Fibroblast of the conjunctiva (primary cell): ENCODE measurements at regions not wholly inside any gene's neighbourhood (a gene's known extent, or its start where the extent isn't known, plus 50 kb on each side); places are given as distances from the start of the nearest gene placed in this dataset.
"Not testable (repeated sequence)": the region's sequence is repeated elsewhere in the genome, so short reads cannot be mapped to it uniquely, and the experiment has no call there.

ENCODE experiments used
- DNase-seq: peaks from one replicate; pipeline ENCODE4 v3.0.0-alpha.2; 2010; ENCODE audit warnings: low read depth

DNA sequence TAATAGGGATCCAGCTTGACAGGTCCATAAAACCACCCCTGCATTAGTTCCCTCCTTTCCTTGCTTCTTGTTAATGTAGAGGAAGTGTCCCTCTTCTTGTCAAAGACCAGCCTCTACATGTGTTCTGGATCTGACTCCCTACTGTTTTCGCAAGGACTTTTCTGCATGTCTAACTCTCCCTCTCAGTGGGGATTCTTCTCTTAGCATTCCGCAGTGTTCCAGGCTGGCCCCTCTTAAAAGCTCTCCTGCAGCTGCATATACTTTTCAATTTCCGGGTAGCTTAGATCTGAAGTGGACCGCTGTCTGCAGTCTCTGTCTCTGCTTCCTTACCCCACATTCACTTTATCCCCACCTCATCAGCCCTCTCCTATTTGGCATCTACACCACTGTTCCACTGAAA lies 96.1 kb upstream of the MAN1A1 start:
- DNase-seq: no peak

DNA sequence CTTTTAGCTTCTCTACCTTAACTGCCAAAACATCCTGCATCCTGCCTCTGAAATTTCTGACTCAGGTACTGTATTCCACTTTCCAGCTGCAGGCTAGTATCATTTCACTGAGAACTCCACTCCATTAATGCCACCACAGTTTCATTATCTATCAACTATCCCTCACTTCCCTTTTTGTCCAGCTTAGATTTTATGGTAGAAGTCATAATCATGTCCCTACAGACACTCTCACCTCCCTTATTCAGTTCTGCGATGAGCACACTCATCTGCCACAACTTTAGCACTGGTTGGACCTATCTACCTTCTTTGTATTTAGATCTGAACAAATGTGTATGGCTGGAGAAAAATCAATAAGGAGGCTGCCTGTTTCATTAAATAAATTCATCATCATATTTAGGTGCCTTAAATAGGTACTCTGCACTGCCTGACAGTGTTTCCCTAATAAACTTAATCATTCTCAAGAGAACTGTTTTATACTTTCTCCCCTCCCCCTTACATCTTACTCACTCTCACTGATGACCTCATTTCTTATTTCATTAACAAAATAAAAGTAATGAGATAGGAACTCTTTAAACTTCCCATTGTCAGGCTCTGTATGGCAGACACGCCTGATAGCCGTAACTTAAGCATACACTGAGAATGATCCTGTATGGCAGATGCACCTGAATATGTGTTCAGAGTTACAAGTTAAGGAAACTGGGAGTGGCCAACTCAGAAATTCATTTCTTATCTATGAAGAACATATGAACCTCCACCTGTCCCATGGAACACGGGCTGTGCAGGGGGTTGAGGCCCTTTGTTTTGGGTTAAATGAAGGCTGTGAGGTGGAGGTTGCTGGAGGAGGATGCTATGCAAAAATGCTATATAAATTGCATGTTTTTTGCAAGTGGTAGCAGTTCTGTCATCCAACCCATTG lies 95.3 kb upstream of the MAN1A1 start:
- DNase-seq: no peak

DNA sequence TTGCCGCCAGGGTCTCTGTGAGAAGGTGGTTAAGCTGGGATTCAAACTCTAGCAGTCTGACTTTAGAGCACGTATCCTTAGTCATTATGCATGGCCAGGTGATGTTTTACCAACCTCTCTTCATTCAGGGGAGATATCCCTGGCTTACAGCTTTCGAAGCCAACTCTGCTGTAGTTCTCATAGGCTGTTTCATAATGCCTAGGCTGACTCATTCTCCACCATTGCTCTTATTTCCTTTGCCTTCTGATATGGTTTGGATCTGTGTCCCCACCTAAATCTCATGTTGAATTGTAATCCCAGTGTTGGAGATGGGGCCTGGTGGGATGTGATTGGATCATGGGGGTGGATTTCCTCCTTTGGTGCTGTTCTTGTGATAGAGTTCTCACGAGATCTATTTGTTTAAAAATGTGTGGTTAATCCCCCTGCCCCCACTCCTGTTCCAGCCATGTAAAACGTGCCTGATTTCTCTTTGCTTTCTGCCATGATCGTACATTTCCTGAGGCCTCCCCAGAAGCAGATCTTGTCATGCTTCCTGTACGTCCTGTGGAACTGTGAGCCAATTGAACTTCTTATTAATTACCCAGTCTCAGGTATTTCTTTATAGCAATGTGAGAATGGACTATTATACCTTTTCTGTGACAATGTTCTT lies 94.6 kb upstream of the MAN1A1 start:
- DNase-seq: no peak

DNA sequence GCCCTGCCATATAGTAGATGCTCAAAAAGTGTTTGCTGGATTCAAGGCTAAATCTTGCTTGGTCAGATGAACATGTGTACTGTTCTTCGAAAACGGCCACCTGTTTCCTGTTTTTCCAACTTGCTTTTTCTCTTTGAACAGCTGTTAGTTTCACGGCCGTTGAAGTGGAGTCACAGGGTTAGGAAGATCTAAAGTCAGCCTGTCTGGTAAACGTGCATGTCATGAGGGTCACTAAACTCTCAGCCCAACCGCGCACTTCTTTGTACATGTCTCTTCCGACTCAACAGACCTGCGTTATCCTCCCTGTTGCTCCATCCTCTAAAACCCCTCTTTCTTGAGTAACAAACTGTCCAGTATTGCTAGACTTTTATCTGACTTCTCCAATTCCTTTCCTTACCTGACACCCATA lies 93.2 kb upstream of the MAN1A1 start:
- no peak for DNase-seq

DNA sequence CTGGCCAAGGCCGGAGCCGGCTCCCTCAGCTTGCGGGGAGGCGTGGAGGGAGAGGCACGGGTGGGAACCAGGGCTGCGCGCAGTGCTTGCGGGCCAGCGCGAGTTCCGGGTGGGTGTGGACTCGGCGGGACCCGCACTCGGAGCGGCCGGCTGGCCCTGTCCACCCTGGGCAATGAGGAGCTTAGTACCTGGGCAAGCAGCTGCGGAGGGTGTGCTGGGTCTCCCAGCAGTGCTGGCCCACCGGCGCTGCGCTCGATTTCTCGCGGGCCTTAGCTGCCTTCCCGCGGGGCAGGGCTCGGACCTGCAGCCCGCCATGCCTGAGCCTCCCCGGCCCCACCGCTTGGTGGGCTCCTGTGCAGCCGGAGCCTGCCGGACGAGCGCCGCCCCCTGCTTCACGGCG lies 91.4 kb upstream of the MAN1A1 start:
- DNase-seq: no peak

DNA sequence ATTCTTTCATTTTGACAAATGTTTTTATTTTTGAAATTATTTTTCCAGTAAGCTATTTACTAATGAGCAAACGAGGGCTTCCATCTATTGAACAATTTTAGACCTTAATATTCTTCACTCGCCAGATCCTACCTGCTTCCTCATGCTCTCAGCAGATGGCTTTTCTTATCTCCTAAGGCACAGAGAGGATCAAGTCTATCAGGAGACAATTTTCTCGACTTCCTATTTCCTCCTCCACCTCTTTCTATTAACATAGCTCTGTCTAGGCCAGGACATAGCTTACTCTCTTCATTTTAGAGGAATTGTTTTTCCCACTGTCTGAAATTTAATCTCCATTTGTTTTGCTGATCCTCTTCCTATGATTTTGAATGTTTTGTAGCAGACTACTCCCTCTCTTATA lies 87.0 kb upstream of the MAN1A1 start:
- DNase-seq: no peak

DNA sequence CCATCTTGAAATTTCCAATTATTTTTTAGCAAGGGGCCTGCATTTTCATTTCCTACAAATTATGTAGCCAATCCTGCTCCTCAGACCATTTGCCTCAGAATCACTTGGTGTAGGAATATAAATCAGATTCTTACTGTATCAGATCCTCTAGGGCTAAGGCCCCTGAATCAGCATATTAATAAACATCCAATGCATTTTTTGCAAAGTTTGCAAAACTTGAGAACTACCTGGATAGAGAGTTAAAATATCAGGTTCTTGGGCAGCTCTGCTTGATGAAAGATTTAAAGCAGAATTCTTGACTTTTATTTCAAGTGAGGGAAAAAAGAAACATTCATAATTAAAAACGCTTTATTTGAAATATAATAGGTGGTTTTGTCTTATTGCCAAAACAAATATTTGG lies 82.2 kb upstream of the MAN1A1 start:
- DNase-seq: no peak

DNA sequence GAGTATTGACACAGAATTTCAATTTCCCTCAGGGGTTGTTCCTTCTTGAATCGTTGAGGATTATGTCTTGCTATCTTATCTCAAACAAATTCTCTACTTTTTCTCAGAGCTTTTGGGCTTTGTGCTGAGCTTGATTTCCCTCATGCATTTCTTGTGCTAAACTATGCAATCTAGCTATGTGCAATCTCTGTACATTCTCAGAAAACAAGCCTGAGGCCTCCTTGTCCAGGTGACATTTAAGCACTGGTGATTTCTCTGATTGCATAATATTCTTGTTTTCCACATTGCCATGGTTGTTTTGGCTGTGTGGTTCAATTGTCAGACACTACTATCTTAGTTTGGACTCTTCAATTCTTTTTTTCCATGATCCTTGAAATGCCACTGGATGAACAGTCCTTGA lies 81.2 kb upstream of the MAN1A1 start:
- no peak for DNase-seq

DNA sequence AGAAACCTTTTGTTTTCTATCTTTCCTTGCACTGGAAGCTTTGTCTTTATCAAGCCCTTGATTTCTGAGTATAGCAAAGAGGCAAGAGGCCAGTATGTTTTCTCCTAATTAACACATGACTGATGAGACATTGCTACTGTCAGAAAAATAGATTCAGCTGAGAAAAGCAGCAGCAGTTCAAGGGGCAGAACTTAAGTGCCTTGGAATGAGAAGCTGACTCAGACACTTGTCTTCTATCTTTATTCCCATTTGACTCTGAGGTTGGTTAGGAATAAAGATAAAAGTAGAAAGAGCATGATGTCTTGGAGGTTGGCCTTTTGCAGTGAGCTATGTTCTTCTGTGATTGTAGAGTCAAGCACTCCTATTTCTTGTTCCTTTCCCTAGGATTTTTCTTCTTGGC lies 79.1 kb upstream of the MAN1A1 start:
- DNase-seq: no peak

DNA sequence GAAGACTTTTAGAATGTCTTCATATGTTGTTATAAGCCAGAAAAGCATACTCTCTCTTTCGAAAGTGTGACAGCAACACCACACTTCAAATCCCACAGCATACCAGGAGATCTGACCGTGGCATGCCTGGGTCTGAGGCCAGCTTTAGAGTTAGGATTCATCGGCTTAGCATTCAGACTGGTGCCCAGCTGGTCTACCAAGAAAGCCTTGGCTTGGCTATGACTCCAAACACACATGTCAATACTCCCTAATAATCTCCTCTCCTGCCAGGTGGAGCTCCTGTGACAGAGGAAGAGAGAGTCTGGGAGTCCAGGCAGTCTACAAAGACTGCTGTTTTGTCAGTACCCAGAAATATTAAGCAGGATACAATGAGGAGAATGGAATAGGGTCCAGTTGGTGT lies 77.1 kb upstream of the MAN1A1 start:
- no peak for DNase-seq

DNA sequence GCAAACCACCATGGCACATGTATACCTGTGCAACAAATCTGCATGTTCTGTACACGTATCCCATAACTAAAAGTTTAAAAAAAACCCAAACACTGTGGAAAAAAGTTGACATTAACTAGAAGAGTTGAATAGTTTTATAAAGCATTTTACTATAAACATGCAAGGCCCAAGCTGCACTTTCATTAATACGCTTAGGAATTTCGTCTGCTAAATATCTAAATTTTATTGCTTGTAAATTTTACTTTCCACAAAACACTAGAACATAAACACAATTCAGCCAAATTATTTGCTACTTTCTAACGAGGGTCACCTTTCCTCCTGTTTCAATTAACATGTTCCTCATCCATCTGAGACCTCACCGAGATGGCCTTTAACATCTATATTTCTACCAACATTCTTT lies 74.4 kb upstream of the MAN1A1 start:
- DNase-seq: no peak

DNA sequence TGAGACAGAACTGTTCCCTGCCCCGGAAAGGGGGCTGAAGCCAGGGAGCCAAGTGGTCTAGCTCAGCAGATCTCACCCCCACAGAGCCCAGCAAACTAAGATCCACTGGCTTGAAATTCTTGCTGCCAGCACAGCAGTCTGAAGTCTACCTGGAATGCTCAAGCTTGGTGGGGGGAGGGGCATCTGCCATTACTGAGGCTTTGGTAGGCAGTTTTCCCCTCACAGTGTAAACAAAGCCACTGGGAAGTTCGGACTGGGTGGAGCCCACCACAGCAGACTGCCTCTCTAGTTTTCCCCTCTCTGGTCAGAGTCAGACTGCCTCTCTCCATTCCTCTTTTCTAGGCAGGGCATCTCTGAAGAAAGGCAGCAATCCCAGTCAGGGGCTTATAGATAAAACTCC lies 68.5 kb upstream of the MAN1A1 start:
- DNase-seq: not testable (repeated sequence)

DNA sequence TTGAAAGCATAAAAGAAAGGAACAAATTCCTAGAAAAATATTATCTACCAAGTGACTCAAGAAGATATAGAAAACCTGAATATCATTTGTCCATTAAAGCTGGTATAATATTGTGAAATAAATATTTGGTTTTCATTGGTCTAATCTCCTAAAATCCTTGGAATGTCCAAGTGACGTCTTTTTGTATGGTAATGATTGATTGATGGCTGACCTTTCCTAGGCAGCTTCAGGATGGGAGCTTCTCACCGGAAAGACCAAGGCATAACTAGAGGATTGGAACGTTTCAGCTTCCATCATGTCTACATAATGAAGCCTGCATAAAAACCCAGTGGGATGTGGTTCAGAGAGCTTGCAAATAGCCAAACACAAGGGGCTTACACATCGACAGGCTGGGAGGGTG lies 57.6 kb upstream of the MAN1A1 start:
- no peak for DNase-seq

DNA sequence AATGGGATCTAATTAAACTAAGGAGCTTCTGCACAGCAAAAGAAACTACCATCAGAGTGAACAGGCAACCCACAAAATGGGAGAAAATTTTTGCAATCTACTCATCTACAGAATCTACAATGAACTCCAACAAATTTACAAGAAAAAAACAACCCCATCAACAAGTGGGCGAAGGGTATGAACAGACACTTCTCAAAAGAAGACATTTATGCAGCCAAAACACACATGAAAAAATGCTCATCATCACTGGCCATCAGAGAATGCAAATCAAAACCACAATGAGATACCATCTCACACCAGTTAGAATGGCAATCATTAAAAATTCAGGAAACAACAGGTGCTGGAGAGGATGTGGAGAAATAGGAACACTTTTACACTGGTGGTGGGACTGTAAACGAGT lies 55.6 kb upstream of the MAN1A1 start:
- DNase-seq: not testable (repeated sequence)
